GM10248 (cell line): ENCODE measurements at regions not wholly inside any gene's neighbourhood (a gene's known extent, or its start where the extent isn't known, plus 50 kb on each side); places are given as distances from the start of the nearest gene placed in this dataset.

Experiments
- CTCF ChIA-PET: fragments of 300-600 bp; sonication (Branson Sonifier 250); formaldehyde crosslinking; extraction: SDS; loops from one replicate; lab custom pipeline; 2021; ENCODE audit warnings: antibody characterized with exemption; lab: Yijun Ruan, JAX
- POLR2A ChIA-PET: fragments of 350-650 bp; sonication (Branson Sonifier 250); formaldehyde crosslinking; extraction: SDS; loops from one replicate; lab custom pipeline; 2020; ENCODE audit warnings: antibody characterized with exemption; lab: Yijun Ruan, JAX
- DNase-seq: peaks from one replicate; pipeline ENCODE4 v3.0.0; 2012; ENCODE audit errors: extremely low spot score
- CTCF ChIP-seq: IDR thresholded peaks from 2 replicates; pipeline ENCODE4 v1.5.1; 2012; ENCODE audit warnings: mild to moderate bottlenecking, low read depth; ENCODE audit errors: extremely low read depth, missing control alignments, control extremely low read depth

DNA sequence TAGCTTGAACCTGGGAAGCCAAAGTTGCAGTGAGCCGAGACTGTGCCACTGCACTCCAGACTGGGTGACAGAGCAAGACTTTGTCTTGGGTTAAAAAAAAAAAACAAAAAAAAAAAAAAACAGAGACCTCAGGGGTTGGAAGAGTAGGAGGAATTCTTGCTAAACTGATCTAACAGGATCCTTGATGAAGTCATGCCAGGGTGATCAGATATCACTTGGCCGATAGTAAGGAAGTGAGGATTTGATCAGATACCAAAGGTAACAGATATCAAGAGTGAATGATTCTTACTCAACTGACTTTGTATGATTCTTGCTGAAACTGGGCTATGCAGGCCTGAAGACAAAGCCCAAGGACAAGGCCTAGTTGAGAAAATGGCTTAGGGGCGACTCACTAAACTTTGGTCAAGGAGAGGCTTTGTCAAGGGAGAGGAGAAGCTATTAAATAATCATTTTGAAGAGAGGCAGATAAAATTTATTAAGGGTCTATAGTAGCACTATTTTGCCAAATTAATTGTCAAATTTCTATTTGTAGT is 624.7 kb downstream of the UTRN start:
- no peak for TF ChIP-seq CTCF
- CTCF ChIA-PET, result interaction anchor here (1.4 kb wide), 1 partner anchor 23 kb away, joined by 3 read pairs; no protein-coding TSS in a partner anchor
- DNase-seq, result no peak
- POLR2A ChIA-PET, result no interaction called here

GRCh38 chr6:144911322-144911721 is 626.2 kb downstream of the UTRN start:
- ChIA-PET CTCF (interaction anchor here (1.1 kb wide), 1 partner anchor 14 kb away, joined by 3 read pairs; no protein-coding TSS in a partner anchor), POLR2A (no interaction called here)
- no peak for DNase-seq
- TF ChIP-seq CTCF, result no peak

GRCh38 chr6:144912474-144912873 is 627.3 kb downstream of the UTRN start:
- no peak for DNase-seq
- ChIA-PET POLR2A (no interaction called here), CTCF (interaction anchor here (0.7 to 1.2 kb wide), 3 partner anchors 9 to 50 kb away, joined by 3 read pairs; no protein-coding TSS in a partner anchor)
- no peak for TF ChIP-seq CTCF

DNA sequence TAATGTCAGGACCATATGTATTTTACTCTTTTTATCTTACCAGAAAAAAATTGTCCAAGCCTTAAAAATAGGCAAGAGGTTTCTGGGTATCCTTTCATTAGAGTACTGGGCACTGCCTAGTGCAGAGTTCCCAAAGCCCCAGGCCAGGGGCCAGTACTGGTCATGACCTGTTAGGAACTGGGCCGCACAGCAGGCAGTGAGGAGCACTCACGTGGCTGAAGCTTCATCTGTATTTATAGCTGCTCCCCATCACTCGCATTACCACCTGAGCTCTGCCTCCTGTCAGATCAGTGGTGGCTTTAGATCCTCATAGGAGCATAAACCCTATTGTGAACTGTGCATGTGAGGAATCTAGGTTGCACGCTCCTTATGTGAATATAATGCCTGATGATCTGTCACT is 632.9 kb downstream of the UTRN start:
- POLR2A ChIA-PET, result no interaction called here
- no peak for DNase-seq
- no peak for TF ChIP-seq CTCF
- CTCF ChIA-PET, result interaction anchor here (1.3 kb wide), 1 partner anchor 335 kb away, joined by 4 read pairs; no protein-coding TSS in a partner anchor

- no peak for DNase-seq
- ChIA-PET POLR2A (no interaction called here), CTCF (no interaction called here)
- TF ChIP-seq CTCF, result no peak
Observed at GRCh38 chr6:144919560-144919959, 634.4 kb downstream of the UTRN start.

GRCh38 chr6:144920391-144920961 is 635.3 kb downstream of the UTRN start:
- TF ChIP-seq CTCF, result no peak
- ChIA-PET POLR2A (no interaction called here), CTCF (no interaction called here)
- no peak for DNase-seq
